ENCODE measurements at regions not wholly inside any gene's neighbourhood (a gene's known extent, or its start where the extent isn't known, plus 50 kb on each side); places are given as distances from the start of the nearest gene placed in this dataset.

DNA sequence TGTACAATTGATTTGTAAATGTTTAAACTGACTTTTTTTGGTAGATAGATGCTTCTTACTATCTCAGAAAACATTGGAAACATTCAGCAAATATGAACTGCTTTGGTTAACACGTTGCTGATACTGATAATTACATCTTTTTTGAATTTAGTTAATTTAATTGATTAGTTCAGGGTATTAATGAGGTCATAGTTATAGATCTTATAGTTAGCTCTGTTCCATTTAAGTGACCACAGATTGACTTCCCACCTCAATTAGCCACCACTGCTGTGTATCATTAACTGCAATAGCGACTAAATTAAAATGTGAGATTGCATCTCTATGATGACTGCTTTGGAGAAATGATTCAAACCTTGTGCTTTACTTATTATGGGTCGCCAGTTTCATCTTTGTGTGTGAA, 407.1 kb upstream of the EDIL3 start:
- TF ChIP-seq POLR2AphosphoS5 (IDR thresholded peaks at IDR 0.05; ENCODE audit: borderline replicate concordance, low read depth, low read length), result no peak
- no peak for TF ChIP-seq EZH2 (IDR thresholded peaks at IDR 0.05)
- TF ChIP-seq FOXP2 (optimal IDR thresholded peaks at IDR 0.05; ENCODE audit: control extremely low read depth, extremely low read length, insufficient read depth), result no peak
